A549 (cell line): ENCODE measurements at regions not wholly inside any gene's neighbourhood (a gene's known extent, or its start where the extent isn't known, plus 50 kb on each side); places are given as distances from the start of the nearest gene placed in this dataset.
A peak's percentile ranks its signal among the peaks of the same experiment; 100 is the strongest.

Experiments
- ATAC-seq, 2 experiments: fragments of 200-7000 bp in 1 of 2; fragments of >200 bp in 1 of 2; cut with Nextera tagmentation in 1 of 2; cut with Tn5 transposase in 1 of 2; 3 replicates each; pipeline versions ENCODE4 v1.8.0 to v1.9.1; 2018 to 2020; ENCODE audit warnings: mild to moderate bottlenecking in 1 of 2, moderate library complexity in 1 of 2
- CTCF ChIA-PET: fragments of 300-600 bp; sonication (Branson Sonifier 250); formaldehyde crosslinking; extraction: SDS; loops from one replicate; lab custom pipeline; 2021; ENCODE audit warnings: antibody characterized with exemption, inconsistent platforms; lab: Yijun Ruan, JAX
- POLR2A ChIA-PET: fragments of 350-600 bp; formaldehyde crosslinking; extraction: SDS; loops from one replicate; lab custom pipeline; 2021; ENCODE audit warnings: antibody characterized with exemption, inconsistent platforms; lab: Yijun Ruan, JAX
- DNase-seq, 2 experiments: peaks; one replicate each; pipeline versions ENCODE4 v3.0.0 to v3.0.0-alpha.2; 2011 to 2016; ENCODE audit warnings: low read depth in 1 of 2, low spot score in 1 of 2
- FAIRE-seq: peaks from 2 replicates; lab custom pipeline; 2011; peaks lifted over from hg19 to GRCh38; lab: Jason Lieb, UNC
- H3K27ac ChIP-seq, 2 experiments: fragments of >200 bp; sonication (Bioruptor Twin); formaldehyde crosslinking; 3 replicates each; pipeline ENCODE4 v1.5.1; 2016 to 2017
- H3K4me1 ChIP-seq: fragments of >200 bp; sonication (Bioruptor Twin); formaldehyde crosslinking; 3 replicates; pipeline ENCODE4 v1.6.1; 2016
- H3K4me2 ChIP-seq: fragments of >200 bp; sonication (Bioruptor Twin); formaldehyde crosslinking; 3 replicates; pipeline ENCODE4 v1.6.1; 2016
- H3K4me3 ChIP-seq: fragments of >200 bp; sonication (Bioruptor Twin); formaldehyde crosslinking; 3 replicates; pipeline ENCODE4 v1.5.1; 2016
- H3K9me3 ChIP-seq: fragments of >200 bp; sonication (Bioruptor Twin); formaldehyde crosslinking; 3 replicates; pipeline ENCODE4 v1.6.1; 2016
- BHLHE40 ChIP-seq: IDR thresholded peaks from 2 replicates; pipeline ENCODE4 v1.6.1; 2012; ENCODE audit warnings: low read depth, low read length, inconsistent platforms
- CEBPB ChIP-seq, 2 experiments: fragments of >200 bp in 1 of 2; sonication (Bioruptor Twin) in 1 of 2; formaldehyde crosslinking in 1 of 2; IDR thresholded peaks; 2 replicates each; pipeline ENCODE4 v1.6.1; 2012 to 2016
- CHD2 ChIP-seq: fragments of 150-350 bp; IDR thresholded peaks from 2 replicates; pipeline ENCODE4 v1.6.1; 2014; ENCODE audit warnings: low read length; ENCODE audit not compliant: partially characterized antibody
- FOSB ChIP-seq: fragments of 250-450 bp; sonication (Bioruptor Pico); IDR thresholded peaks from 2 replicates; pipeline ENCODE4 v1.5.0; 2020; ENCODE audit warnings: mild to moderate bottlenecking, moderate library complexity
- HEYL ChIP-seq: fragments of 250-450 bp; sonication (Bioruptor Pico); IDR thresholded peaks from 2 replicates; pipeline ENCODE4 v1.8.0; 2021; ENCODE audit warnings: mild to moderate bottlenecking, moderate library complexity
- HOXA7 ChIP-seq: fragments of 250-450 bp; sonication (Bioruptor Pico); IDR thresholded peaks from 2 replicates; pipeline ENCODE4 v1.5.0; 2020; ENCODE audit warnings: mild to moderate bottlenecking, moderate library complexity
- JUNB ChIP-seq: fragments of >200 bp; sonication (Bioruptor Twin); formaldehyde crosslinking; IDR thresholded peaks from 2 replicates; pipeline ENCODE4 v1.6.1; 2016
- MAFK ChIP-seq: fragments of 450-650 bp; IDR thresholded peaks from 2 replicates; pipeline ENCODE4 v1.6.1; 2014; ENCODE audit not compliant: partially characterized antibody
- MAZ ChIP-seq: fragments of 150-350 bp; IDR thresholded peaks from 2 replicates; pipeline ENCODE4 v1.6.1; 2014; ENCODE audit warnings: antibody characterized with exemption, low read depth, low read length, borderline replicate concordance
- NPAS2 ChIP-seq: fragments of 250-450 bp; sonication (Bioruptor Pico); IDR thresholded peaks from 2 replicates; pipeline ENCODE4 v1.8.0; 2022; ENCODE audit warnings: mild to moderate bottlenecking, moderate library complexity, borderline replicate concordance
- NR3C1 ChIP-seq: fragments of >200 bp; sonication (Bioruptor Twin); formaldehyde crosslinking; IDR thresholded peaks from 3 replicates; pipeline ENCODE4 v1.6.1; 2017
- POLR2A ChIP-seq: IDR thresholded peaks from 2 replicates; pipeline ENCODE4 v1.6.1; 2012; ENCODE audit warnings: mild to moderate bottlenecking, low read length
- RARB ChIP-seq: fragments of 250-450 bp; sonication (Bioruptor Pico); IDR thresholded peaks from 2 replicates; pipeline ENCODE4 v1.8.0; 2021; ENCODE audit warnings: mild to moderate bottlenecking, moderate library complexity
- RCOR1 ChIP-seq: fragments of 150-350 bp; IDR thresholded peaks from 2 replicates; pipeline ENCODE4 v1.6.1; 2014; ENCODE audit warnings: antibody characterized with exemption, low read length, low read depth
- SREBF2 ChIP-seq: fragments of 450-650 bp; IDR thresholded peaks from 2 replicates; pipeline ENCODE4 v1.6.1; 2014; ENCODE audit warnings: mild to moderate bottlenecking, moderate library complexity
- TFCP2L1 ChIP-seq: fragments of 250-450 bp; sonication (Bioruptor Pico); IDR thresholded peaks from 2 replicates; pipeline ENCODE4 v1.5.0; 2021; ENCODE audit warnings: mild to moderate bottlenecking
- ZC3H11A ChIP-seq: fragments of 450-650 bp; IDR thresholded peaks from 2 replicates; pipeline ENCODE4 v1.6.1; 2014; ENCODE audit warnings: antibody characterized with exemption, mild to moderate bottlenecking
- WGBS: methylation state at CpG from one replicate; pipeline ENCODE4 v1.1.6; 2017; ENCODE audit errors: missing lambda C conversion rate; 5-methylcytosine and 5-hydroxymethylcytosine counted together
- TF ChIP-seq, protein P1 (sequence below): IDR thresholded peaks from 2 replicates; pipeline ENCODE4 v1.6.1; 2012
- TF ChIP-seq, protein P2 (sequence below): IDR thresholded peaks from 2 replicates; pipeline ENCODE4 v1.6.1; 2012; ENCODE audit warnings: low read depth, borderline replicate concordance
- TF ChIP-seq, protein P3 (sequence below): fragments of >200 bp; sonication (Bioruptor Twin); formaldehyde crosslinking; IDR thresholded peaks from 3 replicates; pipeline ENCODE4 v1.5.1; 2016
- TF ChIP-seq, protein P4 (sequence below): fragments of 150-350 bp; IDR thresholded peaks from 2 replicates; pipeline ENCODE4 v1.6.1; 2014; ENCODE audit warnings: low read depth, mild to moderate bottlenecking, low read length
- TF ChIP-seq, protein P5 (sequence below): fragments of 250-450 bp; sonication (Bioruptor Pico); IDR thresholded peaks from 2 replicates; pipeline ENCODE4 v1.5.0; 2020; ENCODE audit warnings: low read depth, mild to moderate bottlenecking, moderate library complexity

DNA sequence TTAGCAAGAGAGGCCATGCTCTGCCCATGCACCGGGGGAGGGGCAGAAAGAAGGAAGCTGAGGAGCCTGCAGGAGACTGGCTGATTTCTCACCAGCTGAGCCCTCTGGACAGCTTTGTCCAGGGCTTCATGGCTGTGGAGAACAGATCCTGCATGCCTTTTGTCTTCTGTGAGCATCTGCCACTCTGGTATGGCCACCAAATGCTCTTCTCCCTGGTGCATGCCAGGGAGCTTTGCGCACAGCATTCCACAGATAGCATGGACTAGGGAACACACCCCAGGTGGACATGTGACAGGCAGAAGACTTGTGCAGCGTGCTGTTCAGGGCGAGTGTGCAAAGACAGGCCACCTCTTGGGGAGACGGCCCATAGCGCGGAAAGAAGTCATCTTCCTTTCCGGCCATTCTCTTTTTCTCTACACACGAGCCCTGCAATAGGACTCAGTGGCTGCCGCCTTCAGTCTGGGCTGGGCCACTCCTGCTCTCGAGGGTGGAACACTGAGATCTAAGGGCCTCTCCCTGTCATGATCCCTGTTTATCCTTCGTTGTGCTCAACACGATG, 56.7 kb downstream of the GADD45G start:
- no peak overlapping the region for H3K27ac ChIP-seq

DNA sequence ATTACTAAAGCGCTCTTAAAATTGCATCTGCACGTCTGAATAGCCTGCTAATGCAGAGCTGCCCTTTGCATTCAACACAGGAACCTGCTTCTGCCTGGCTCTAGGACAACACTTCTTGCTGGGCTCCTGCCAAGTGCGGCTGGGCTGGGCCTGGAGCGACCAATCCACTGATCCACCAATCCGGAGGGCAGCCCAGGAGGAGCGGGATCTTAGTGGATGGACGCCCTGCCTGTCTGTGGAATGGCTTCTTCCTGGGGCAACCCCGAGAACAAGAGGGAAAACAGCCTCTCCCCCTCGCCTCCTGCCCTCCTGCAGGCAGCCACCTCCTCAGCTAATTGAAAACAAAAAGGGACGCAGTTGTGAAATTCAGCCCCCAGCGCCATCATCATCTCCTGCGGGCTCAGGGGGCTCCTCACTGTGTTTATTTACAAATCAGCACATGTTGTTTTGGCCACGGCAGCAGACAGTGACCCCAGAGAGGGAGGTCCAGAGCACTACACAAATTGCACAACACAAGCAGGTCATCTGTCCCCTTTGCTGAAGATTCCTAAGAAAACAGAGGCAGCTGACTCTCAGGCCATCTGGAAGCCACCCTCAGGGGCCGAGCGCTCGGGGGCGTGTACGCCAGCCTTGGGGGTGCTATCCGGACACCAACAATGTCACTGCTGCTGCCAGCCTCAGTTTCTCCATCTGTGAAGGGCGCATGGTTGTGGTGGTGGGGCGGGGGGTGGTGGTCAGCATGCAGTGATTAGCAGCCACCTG, 57.3 kb downstream of the GADD45G start:
- DNase-seq (peak; percentile 87), FAIRE-seq (no peak), ATAC-seq (peak; percentile 89 to 99)
- TF ChIP-seq, protein P1, sequence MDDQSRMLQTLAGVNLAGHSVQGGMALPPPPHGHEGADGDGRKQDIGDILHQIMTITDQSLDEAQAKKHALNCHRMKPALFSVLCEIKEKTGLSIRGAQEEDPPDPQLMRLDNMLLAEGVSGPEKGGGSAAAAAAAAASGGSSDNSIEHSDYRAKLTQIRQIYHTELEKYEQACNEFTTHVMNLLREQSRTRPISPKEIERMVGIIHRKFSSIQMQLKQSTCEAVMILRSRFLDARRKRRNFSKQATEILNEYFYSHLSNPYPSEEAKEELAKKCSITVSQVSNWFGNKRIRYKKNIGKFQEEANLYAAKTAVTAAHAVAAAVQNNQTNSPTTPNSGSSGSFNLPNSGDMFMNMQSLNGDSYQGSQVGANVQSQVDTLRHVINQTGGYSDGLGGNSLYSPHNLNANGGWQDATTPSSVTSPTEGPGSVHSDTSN = peak; percentile 93
- TF ChIP-seq, protein P2, sequence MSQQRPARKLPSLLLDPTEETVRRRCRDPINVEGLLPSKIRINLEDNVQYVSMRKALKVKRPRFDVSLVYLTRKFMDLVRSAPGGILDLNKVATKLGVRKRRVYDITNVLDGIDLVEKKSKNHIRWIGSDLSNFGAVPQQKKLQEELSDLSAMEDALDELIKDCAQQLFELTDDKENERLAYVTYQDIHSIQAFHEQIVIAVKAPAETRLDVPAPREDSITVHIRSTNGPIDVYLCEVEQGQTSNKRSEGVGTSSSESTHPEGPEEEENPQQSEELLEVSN = no peak
- TF ChIP-seq ZC3H11A (no peak), MAFK (no peak), CEBPB (IDR thresholded peaks at IDR 0.05) (0 out of 4 replicates have a peak, but pooled peaks of 1 of the 2 experiments have one; percentile 13), HOXA7 (no peak)
- H3K4me2 ChIP-seq = peak overlapping the region; percentile 82
- peak overlapping the region; percentile 57 to 74; a peak in 4 of 6 replicates for H3K27ac ChIP-seq
- no peaks in the 10 kb centered on the region for H3K4me1 ChIP-seq
- WGBS = 40% methylated on average over 14 of the region's 21 CpGs
- H3K9me3 ChIP-seq = no peaks in the 10 kb centered on the region
- H3K4me3 ChIP-seq = peak overlapping the region; percentile 38
- POLR2A ChIA-PET = no interaction called here
- CTCF ChIA-PET = interaction anchor here (0.7 kb wide), 1 partner anchor 13 kb away, joined by 3 read pairs; no protein-coding TSS in a partner anchor

More for the DNA sequence above, 56.7 kb downstream of the GADD45G start:
- peak; percentile 30 to 58; a peak in 5 of 6 replicates for ATAC-seq
- no peak for FAIRE-seq
- Histone ChIP-seq H3K4me1 (no peaks in the 10 kb centered on the region), H3K4me3 (no peak overlapping the region; the same call in 2 of the 3 replicates), H3K9me3 (no peaks in the 10 kb centered on the region), H3K4me2 (peak overlapping the region; percentile 82)
- WGBS = 67% methylated on average over 13 of the region's 13 CpGs
- TF ChIP-seq RCOR1 (no peak), POLR2A (no peak), SREBF2 (no peak), JUNB (no peak), FOSB (CRISPR knock-in tag) (no peak), HEYL (CRISPR knock-in tag) (no peak), NPAS2 (CRISPR knock-in tag) (no peak), BHLHE40 (no peak), NR3C1 (no peak), MAZ (no peak), TFCP2L1 (CRISPR knock-in tag) (no peak), CHD2 (no peak), RARB (CRISPR knock-in tag) (no peak)
- TF ChIP-seq, protein P3, sequence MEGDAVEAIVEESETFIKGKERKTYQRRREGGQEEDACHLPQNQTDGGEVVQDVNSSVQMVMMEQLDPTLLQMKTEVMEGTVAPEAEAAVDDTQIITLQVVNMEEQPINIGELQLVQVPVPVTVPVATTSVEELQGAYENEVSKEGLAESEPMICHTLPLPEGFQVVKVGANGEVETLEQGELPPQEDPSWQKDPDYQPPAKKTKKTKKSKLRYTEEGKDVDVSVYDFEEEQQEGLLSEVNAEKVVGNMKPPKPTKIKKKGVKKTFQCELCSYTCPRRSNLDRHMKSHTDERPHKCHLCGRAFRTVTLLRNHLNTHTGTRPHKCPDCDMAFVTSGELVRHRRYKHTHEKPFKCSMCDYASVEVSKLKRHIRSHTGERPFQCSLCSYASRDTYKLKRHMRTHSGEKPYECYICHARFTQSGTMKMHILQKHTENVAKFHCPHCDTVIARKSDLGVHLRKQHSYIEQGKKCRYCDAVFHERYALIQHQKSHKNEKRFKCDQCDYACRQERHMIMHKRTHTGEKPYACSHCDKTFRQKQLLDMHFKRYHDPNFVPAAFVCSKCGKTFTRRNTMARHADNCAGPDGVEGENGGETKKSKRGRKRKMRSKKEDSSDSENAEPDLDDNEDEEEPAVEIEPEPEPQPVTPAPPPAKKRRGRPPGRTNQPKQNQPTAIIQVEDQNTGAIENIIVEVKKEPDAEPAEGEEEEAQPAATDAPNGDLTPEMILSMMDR = no peak
- TF ChIP-seq, protein P4, sequence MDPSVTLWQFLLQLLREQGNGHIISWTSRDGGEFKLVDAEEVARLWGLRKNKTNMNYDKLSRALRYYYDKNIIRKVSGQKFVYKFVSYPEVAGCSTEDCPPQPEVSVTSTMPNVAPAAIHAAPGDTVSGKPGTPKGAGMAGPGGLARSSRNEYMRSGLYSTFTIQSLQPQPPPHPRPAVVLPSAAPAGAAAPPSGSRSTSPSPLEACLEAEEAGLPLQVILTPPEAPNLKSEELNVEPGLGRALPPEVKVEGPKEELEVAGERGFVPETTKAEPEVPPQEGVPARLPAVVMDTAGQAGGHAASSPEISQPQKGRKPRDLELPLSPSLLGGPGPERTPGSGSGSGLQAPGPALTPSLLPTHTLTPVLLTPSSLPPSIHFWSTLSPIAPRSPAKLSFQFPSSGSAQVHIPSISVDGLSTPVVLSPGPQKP = no peak
- TF ChIP-seq, protein P5, sequence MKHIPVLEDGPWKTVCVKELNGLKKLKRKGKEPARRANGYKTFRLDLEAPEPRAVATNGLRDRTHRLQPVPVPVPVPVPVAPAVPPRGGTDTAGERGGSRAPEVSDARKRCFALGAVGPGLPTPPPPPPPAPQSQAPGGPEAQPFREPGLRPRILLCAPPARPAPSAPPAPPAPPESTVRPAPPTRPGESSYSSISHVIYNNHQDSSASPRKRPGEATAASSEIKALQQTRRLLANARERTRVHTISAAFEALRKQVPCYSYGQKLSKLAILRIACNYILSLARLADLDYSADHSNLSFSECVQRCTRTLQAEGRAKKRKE (CRISPR knock-in tag) = no peak
- CTCF ChIA-PET = interaction anchor here (0.7 to 2.3 kb wide), 5 partner anchors 11 to 438 kb away, joined by 3 to 6 read pairs (median 3); no protein-coding TSS in a partner anchor
- no peak for DNase-seq
- POLR2A ChIA-PET = no interaction called here
